H9 (cell line): ENCODE measurements at regions not wholly inside any gene's neighbourhood (a gene's known extent, or its start where the extent isn't known, plus 50 kb on each side); places are given as distances from the start of the nearest gene placed in this dataset.

ENCODE experiments used
- DNase-seq: peaks from one replicate; pipeline ENCODE4 v3.0.0-alpha.2; 2017
- H2AFZ ChIP-seq: one replicate; pipeline ENCODE4 v1.6.1; 2013; ENCODE audit warnings: mild to moderate bottlenecking, low read length, control low read depth, moderate library complexity
- H2AK5ac ChIP-seq: 2 replicates; pipeline ENCODE4 v1.6.1; 2013; ENCODE audit warnings: low read length, control low read depth, mixed read lengths; ENCODE audit not compliant: insufficient read length
- H2BK120ac ChIP-seq: one replicate; pipeline ENCODE4 v1.6.1; 2013; ENCODE audit warnings: low read depth, mild to moderate bottlenecking, low read length, control low read depth, inconsistent platforms; ENCODE audit not compliant: poor library complexity, severe bottlenecking
- H2BK12ac ChIP-seq: 2 replicates; pipeline ENCODE4 v1.6.1; 2013; ENCODE audit warnings: low read length, control low read depth, mixed read lengths, low read depth; ENCODE audit not compliant: insufficient read length
- H2BK15ac ChIP-seq: 2 replicates; pipeline ENCODE4 v1.6.1; 2013; ENCODE audit warnings: low read depth, low read length, control low read depth
- H2BK20ac ChIP-seq: one replicate; pipeline ENCODE4 v1.6.1; 2013; ENCODE audit warnings: low read depth, mild to moderate bottlenecking, low read length, control low read depth, inconsistent platforms; ENCODE audit not compliant: poor library complexity, severe bottlenecking
- H2BK5ac ChIP-seq: 2 replicates; pipeline ENCODE4 v1.6.1; 2013; ENCODE audit warnings: low read length, control low read depth, mixed read lengths; ENCODE audit not compliant: insufficient read length
- H3K14ac ChIP-seq: 2 replicates; pipeline ENCODE4 v1.6.1; 2013; ENCODE audit warnings: low read length, control low read depth; ENCODE audit not compliant: insufficient read depth
- H3K18ac ChIP-seq: 2 replicates; pipeline ENCODE4 v1.6.1; 2013; ENCODE audit warnings: low read depth, mild to moderate bottlenecking, mixed read lengths, low read length, control low read depth; ENCODE audit not compliant: insufficient read length
- H3K23ac ChIP-seq: 2 replicates; pipeline ENCODE4 v1.6.1; 2013; ENCODE audit warnings: low read length, control low read depth, mixed read lengths, low read depth; ENCODE audit not compliant: insufficient read length
- H3K23me2 ChIP-seq: 2 replicates; pipeline ENCODE4 v1.6.1; 2013; ENCODE audit warnings: low read depth, mild to moderate bottlenecking, mixed read lengths, low read length, control low read depth; ENCODE audit not compliant: insufficient read length, poor library complexity, severe bottlenecking
- H3K27ac ChIP-seq: 2 replicates; pipeline ENCODE4 v1.5.1; 2013; ENCODE audit warnings: low read length, control low read depth, mixed read lengths, low read depth; ENCODE audit not compliant: insufficient read length
- H3K27me3 ChIP-seq: 2 replicates; pipeline ENCODE4 v1.6.1; 2013; ENCODE audit warnings: low read length, control low read depth, inconsistent platforms; ENCODE audit not compliant: insufficient read depth
- H3K4ac ChIP-seq: 2 replicates; pipeline ENCODE4 v1.6.1; 2013; ENCODE audit warnings: low read depth, mild to moderate bottlenecking, control low read depth, inconsistent platforms, low read length, moderate library complexity
- H3K4me1 ChIP-seq: 2 replicates; pipeline ENCODE4 v1.6.1; 2013; ENCODE audit warnings: low read length, control low read depth, inconsistent platforms; ENCODE audit not compliant: insufficient read depth
- H3K4me2 ChIP-seq: 2 replicates; pipeline ENCODE4 v1.6.1; 2013; ENCODE audit warnings: low read length, control low read depth, mixed read lengths; ENCODE audit not compliant: insufficient read length, insufficient read depth
- H3K56ac ChIP-seq: 2 replicates; pipeline ENCODE4 v1.6.1; 2013; ENCODE audit warnings: low read depth, mild to moderate bottlenecking, mixed read lengths, low read length, control low read depth; ENCODE audit not compliant: insufficient read length
- H3K79me1 ChIP-seq: 2 replicates; pipeline ENCODE4 v1.6.1; 2013; ENCODE audit warnings: low read depth, mild to moderate bottlenecking, moderate library complexity, low read length, control low read depth, inconsistent platforms; ENCODE audit not compliant: insufficient read depth, poor library complexity, severe bottlenecking
- H3K79me2 ChIP-seq: 2 replicates; pipeline ENCODE4 v1.6.1; 2013; ENCODE audit warnings: low read length, control low read depth, inconsistent platforms; ENCODE audit not compliant: insufficient read depth
- H3K9ac ChIP-seq: 2 replicates; pipeline ENCODE4 v1.6.1; 2013; ENCODE audit warnings: low read length, control low read depth, mixed read lengths; ENCODE audit not compliant: insufficient read length; ENCODE audit errors: extremely low read depth
- H3K9me3 ChIP-seq: one replicate; pipeline ENCODE4 v1.6.1; 2013; ENCODE audit warnings: low read depth, low read length, inconsistent platforms; ENCODE audit not compliant: control insufficient read depth
- H3T11ph ChIP-seq: one replicate; pipeline ENCODE4 v1.6.1; 2013; ENCODE audit warnings: mild to moderate bottlenecking, low read length, control low read depth, inconsistent platforms
- H4K20me1 ChIP-seq: one replicate; pipeline ENCODE4 v1.6.1; 2013; ENCODE audit not compliant: control insufficient read depth, insufficient read length, insufficient read depth
- H4K5ac ChIP-seq: 2 replicates; pipeline ENCODE4 v1.6.1; 2013; ENCODE audit warnings: low read depth, mild to moderate bottlenecking, mixed read lengths, low read length, control low read depth; ENCODE audit not compliant: insufficient read length
- H4K8ac ChIP-seq: replicated peaks from 2 replicates; pipeline ENCODE4 v1.6.1; 2013; ENCODE audit warnings: low read length, control low read depth, mixed read lengths, low read depth; ENCODE audit not compliant: insufficient read length
- H4K91ac ChIP-seq: 2 replicates; pipeline ENCODE4 v1.6.1; 2013; ENCODE audit warnings: low read depth, mild to moderate bottlenecking, moderate library complexity, mixed read lengths, low read length, control low read depth; ENCODE audit not compliant: insufficient read length
- H3K27ac Mint-ChIP-seq, 3 experiments: 2 replicates in 2 of 3; 3 replicates in 1 of 3; pipeline ENCODE4 v1.8.0; 2020 to 2021; ENCODE audit warnings: mixed read lengths in 3 of 3, mild to moderate bottlenecking in 1 of 3, moderate library complexity in 1 of 3
- H3K27me3 Mint-ChIP-seq: 2 replicates; pipeline ENCODE4 v1.8.0; 2021; ENCODE audit warnings: low read depth, mild to moderate bottlenecking, moderate library complexity, mixed read lengths
- H3K36me3 Mint-ChIP-seq, 3 experiments: 2 replicates in 2 of 3; 3 replicates in 1 of 3; pipeline ENCODE4 v1.8.0; 2020 to 2021; ENCODE audit warnings: low read depth in 3 of 3, mixed read lengths in 3 of 3; ENCODE audit not compliant: insufficient read depth in 1 of 3
- H3K4me1 Mint-ChIP-seq, 2 experiments: 2 replicates each; pipeline ENCODE4 v1.8.0; 2020; ENCODE audit warnings: mixed read lengths in 2 of 2
- H3K4me3 Mint-ChIP-seq, 2 experiments: 2 replicates in 1 of 2; 3 replicates in 1 of 2; pipeline ENCODE4 v1.8.0; 2020 to 2021; ENCODE audit warnings: mild to moderate bottlenecking in 2 of 2, mixed read lengths in 2 of 2, moderate library complexity in 1 of 2
- H3K9me3 Mint-ChIP-seq, 2 experiments: 2 replicates in 1 of 2; 3 replicates in 1 of 2; pipeline ENCODE4 v1.8.0; 2020; ENCODE audit warnings: mild to moderate bottlenecking in 2 of 2, mixed read lengths in 2 of 2, moderate library complexity in 1 of 2
- WGBS: extraction: QIAGEN DNeasy Blood & Tissue Kit; methylation state at CpG from one replicate; pipeline ENCODE4 v1.1.7; 2013; ENCODE audit warnings: missing lambda C conversion rate, low lambda C conversion rate, mixed read lengths; ENCODE audit not compliant: insufficient read length; ENCODE audit errors: extremely low coverage; 5-methylcytosine and 5-hydroxymethylcytosine counted together
- TF ChIP-seq, protein P1 (sequence below): fragments of 200-600 bp; sonication (generic); conservative IDR thresholded peaks from 3 replicates; pipeline ENCODE4 v1.8.0; 2021; ENCODE audit warnings: antibody characterized with exemption, mild to moderate bottlenecking

DNA sequence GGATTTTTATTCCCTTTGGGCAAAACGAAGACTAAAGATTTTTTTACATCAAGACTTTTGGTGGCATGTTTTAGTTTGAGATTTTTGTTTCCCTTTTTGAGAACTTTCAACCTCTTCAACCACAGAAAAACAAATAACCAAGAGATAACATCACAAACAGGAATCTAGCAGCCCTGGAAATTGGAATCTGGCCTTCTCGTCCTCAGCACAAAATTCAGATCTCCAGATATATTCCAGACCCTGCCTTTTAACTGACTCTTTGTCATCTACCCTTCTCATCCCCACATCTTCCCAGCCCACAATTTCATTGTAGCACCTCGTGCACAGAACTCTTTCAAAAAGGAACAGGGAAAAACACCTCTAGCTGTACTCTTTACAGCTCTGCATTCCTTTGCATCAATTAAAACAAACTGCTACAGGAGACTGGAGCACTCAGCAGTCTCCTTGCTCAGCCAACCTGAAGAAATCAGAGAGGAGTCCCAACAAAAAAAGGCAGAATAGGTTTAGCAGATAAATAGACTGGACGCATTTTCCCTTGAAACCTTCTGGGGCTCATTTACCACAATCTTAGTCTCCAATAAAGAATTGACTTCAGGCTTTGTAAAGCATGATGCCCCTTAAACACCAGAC is 251.0 kb downstream of the TTLL7 start:
- no peak for DNase-seq
- H3K27ac ChIP-seq, result no peak overlapping the region
- Mint-ChIP-seq H3K27me3 (no peaks in the 10 kb centered on the region), H3K4me1 (peaks cover 10 to 22% of the 10 kb centered on the region in 2 experiments), H3K27ac (0 out of 7 replicates have a peak overlapping the region, but pooled peaks of 1 of the 3 experiments have one; percentile 20), H3K9me3 (peaks cover 13 to 17% of the 10 kb centered on the region in 2 experiments), H3K36me3 (peaks cover 3 to 19% (median 7%) of the 10 kb centered on the region in 3 experiments), H3K4me3 (no peak overlapping the region)
- no peak overlapping the region for H2BK15ac ChIP-seq
- H3K23ac ChIP-seq, result no peak overlapping the region
- H3K23me2 ChIP-seq, result no peaks in the 10 kb centered on the region
- no peaks in the 10 kb centered on the region for H4K20me1 ChIP-seq
- H3T11ph ChIP-seq, result no peak overlapping the region
- no peak overlapping the region for H2AK5ac ChIP-seq
- H3K79me1 ChIP-seq, result no peaks in the 10 kb centered on the region
- H3K14ac ChIP-seq, result no peak overlapping the region
- no peak overlapping the region for H4K91ac ChIP-seq
- no peak overlapping the region for H2BK20ac ChIP-seq
- H3K56ac ChIP-seq, result no peak overlapping the region
- H2BK120ac ChIP-seq, result no peak overlapping the region
- no peak overlapping the region for H4K8ac ChIP-seq
- no peak overlapping the region for H3K18ac ChIP-seq
- H2BK12ac ChIP-seq, result no peak overlapping the region
- no peak overlapping the region for H2AFZ ChIP-seq
- H3K4ac ChIP-seq, result no peak overlapping the region
- no peaks in the 10 kb centered on the region for H3K27me3 ChIP-seq
- H3K4me2 ChIP-seq, result no peak overlapping the region
- no peak overlapping the region for H2BK5ac ChIP-seq
- no CpG with 5 or more reads among the region's 4 CpGs for WGBS
- H4K5ac ChIP-seq, result no peak overlapping the region
- no peaks in the 10 kb centered on the region for H3K4me1 ChIP-seq
- H3K9ac ChIP-seq, result no peak overlapping the region
- no peaks in the 10 kb centered on the region for H3K9me3 ChIP-seq
- TF ChIP-seq, protein P1, sequence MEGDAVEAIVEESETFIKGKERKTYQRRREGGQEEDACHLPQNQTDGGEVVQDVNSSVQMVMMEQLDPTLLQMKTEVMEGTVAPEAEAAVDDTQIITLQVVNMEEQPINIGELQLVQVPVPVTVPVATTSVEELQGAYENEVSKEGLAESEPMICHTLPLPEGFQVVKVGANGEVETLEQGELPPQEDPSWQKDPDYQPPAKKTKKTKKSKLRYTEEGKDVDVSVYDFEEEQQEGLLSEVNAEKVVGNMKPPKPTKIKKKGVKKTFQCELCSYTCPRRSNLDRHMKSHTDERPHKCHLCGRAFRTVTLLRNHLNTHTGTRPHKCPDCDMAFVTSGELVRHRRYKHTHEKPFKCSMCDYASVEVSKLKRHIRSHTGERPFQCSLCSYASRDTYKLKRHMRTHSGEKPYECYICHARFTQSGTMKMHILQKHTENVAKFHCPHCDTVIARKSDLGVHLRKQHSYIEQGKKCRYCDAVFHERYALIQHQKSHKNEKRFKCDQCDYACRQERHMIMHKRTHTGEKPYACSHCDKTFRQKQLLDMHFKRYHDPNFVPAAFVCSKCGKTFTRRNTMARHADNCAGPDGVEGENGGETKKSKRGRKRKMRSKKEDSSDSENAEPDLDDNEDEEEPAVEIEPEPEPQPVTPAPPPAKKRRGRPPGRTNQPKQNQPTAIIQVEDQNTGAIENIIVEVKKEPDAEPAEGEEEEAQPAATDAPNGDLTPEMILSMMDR, result no peak
- H3K79me2 ChIP-seq, result no peaks in the 10 kb centered on the region
